Prostate gland (tissue), 2 donors: ENCODE measurements at regions not wholly inside any gene's neighbourhood (a gene's known extent, or its start where the extent isn't known, plus 50 kb on each side); places are given as distances from the start of the nearest gene placed in this dataset.

ENCODE experiments used
- CTCF ChIP-seq, 4 experiments: fragments of 200-600 bp in 2 of 4; fragments of 450-650 bp in 2 of 4; sonication (generic) in 2 of 4; IDR thresholded peaks; 1 replicate in 3 of 4; 2 replicates in 1 of 4; pipeline ENCODE4 v1.5.1; 2016 to 2019; ENCODE audit warnings: antibody characterized with exemption in 4 of 4, mild to moderate bottlenecking in 2 of 4, moderate library complexity in 2 of 4
- POLR2A ChIP-seq: fragments of 450-650 bp; IDR thresholded peaks from one replicate; pipeline ENCODE4 v1.6.1; 2016; ENCODE audit warnings: antibody characterized with exemption, mild to moderate bottlenecking
- POLR2AphosphoS5 ChIP-seq: sonication (generic); formaldehyde crosslinking; IDR thresholded peaks from one replicate; pipeline ENCODE4 v1.6.1; 2017; ENCODE audit warnings: antibody characterized with exemption

- TF ChIP-seq CTCF (IDR thresholded peaks at IDR 0.05) (no peak), POLR2A (no peak), POLR2AphosphoS5 (no peak)
These were observed 402.7 kb downstream of the LTN1 start for GRCh38 chr21:28590026-28590425.
